Lung (tissue), 11 donors: ENCODE measurements at regions not wholly inside any gene's neighbourhood (a gene's known extent, or its start where the extent isn't known, plus 50 kb on each side); places are given as distances from the start of the nearest gene placed in this dataset.

Experiments
- ATAC-seq: fragments of 200-7000 bp; cut with Tn5 transposase; one replicate; pipeline ENCODE4 v1.9.1; 2020; ENCODE audit warnings: moderate number of reproducible peaks; ENCODE audit not compliant: insufficient read depth, low FRiP score
- DNase-seq, 3 donors: peaks; one replicate each; pipeline ENCODE4 v3.0.0-alpha.2; 2013 to 2017
- H3K27ac ChIP-seq, 2 donors: one replicate each; pipeline ENCODE4 v1.5.1; 2013; ENCODE audit warnings: mild to moderate bottlenecking in 2 of 2, moderate library complexity in 2 of 2, control low read depth in 1 of 2, inconsistent platforms in 1 of 2, low read depth in 1 of 2, low read length in 1 of 2
- H3K27me3 ChIP-seq, 3 donors: one replicate each; pipeline ENCODE4 v1.5.1; 2013; ENCODE audit warnings: low read length in 2 of 3; ENCODE audit not compliant: control insufficient read depth in 3 of 3, insufficient read depth in 3 of 3
- H3K36me3 ChIP-seq, 4 donors: one replicate each; pipeline ENCODE4 v1.5.1; 2013; ENCODE audit warnings: low read length in 4 of 4, mild to moderate bottlenecking in 1 of 4, moderate library complexity in 1 of 4; ENCODE audit not compliant: control insufficient read depth in 4 of 4, insufficient read depth in 4 of 4
- H3K4me1 ChIP-seq, 5 donors: one replicate each; pipeline ENCODE4 v1.5.1; 2013; ENCODE audit warnings: low read length in 5 of 5, mild to moderate bottlenecking in 2 of 5, moderate library complexity in 1 of 5; ENCODE audit not compliant: control insufficient read depth in 5 of 5, insufficient read depth in 5 of 5
- H3K4me3 ChIP-seq: one replicate; pipeline ENCODE4 v1.5.1; 2013; ENCODE audit warnings: mild to moderate bottlenecking, control low read depth, moderate library complexity
- H3K9ac ChIP-seq, 2 donors: one replicate each; pipeline ENCODE4 v1.5.1; 2013; ENCODE audit warnings: low read length in 2 of 2, control low read depth in 1 of 2; ENCODE audit not compliant: insufficient read depth in 1 of 2
- H3K9me3 ChIP-seq, 4 donors: one replicate each; pipeline ENCODE4 v1.5.1; 2013; ENCODE audit warnings: low read length in 3 of 4, mild to moderate bottlenecking in 1 of 4, moderate library complexity in 1 of 4; ENCODE audit not compliant: control insufficient read depth in 4 of 4, insufficient read depth in 3 of 4
- WGBS, 2 donors: extraction: QIAGEN DNeasy Blood & Tissue Kit; methylation state at CpG; one replicate each; pipeline ENCODE4 v1.1.7; 2013; 5-methylcytosine and 5-hydroxymethylcytosine counted together
- TF ChIP-seq, protein P1 (sequence below): IDR thresholded peaks from 2 replicates; pipeline ENCODE4 v1.5.1; 2012; ENCODE audit warnings: mild to moderate bottlenecking; ENCODE audit errors: control extremely low read depth, extremely low read depth
- donor health status: control.
- donor health status: control.
- donor health status: Bipolar disorder and iron deficiency.
- donor health status: healthy.
- donor health status: DM: yes; HTN: yes; CAD: no.

GRCh38 chr12:29054858-29055663, 94.0 kb upstream of the FAR2 start:
- Histone ChIP-seq H3K4me3 (no peak overlapping the region), H3K36me3 (no peaks in the 10 kb centered on the region), H3K9ac (no peak overlapping the region), H3K27me3 (no peaks in the 10 kb centered on the region), H3K4me1 (no peaks in the 10 kb centered on the region), H3K27ac (no peak overlapping the region), H3K9me3 (no peaks in the 10 kb centered on the region)
- DNase-seq (no peak), ATAC-seq (no peak)
- WGBS, 2 donors: 62 to 79% methylated on average over 3 of the region's 3 CpGs
- TF ChIP-seq, protein P1, sequence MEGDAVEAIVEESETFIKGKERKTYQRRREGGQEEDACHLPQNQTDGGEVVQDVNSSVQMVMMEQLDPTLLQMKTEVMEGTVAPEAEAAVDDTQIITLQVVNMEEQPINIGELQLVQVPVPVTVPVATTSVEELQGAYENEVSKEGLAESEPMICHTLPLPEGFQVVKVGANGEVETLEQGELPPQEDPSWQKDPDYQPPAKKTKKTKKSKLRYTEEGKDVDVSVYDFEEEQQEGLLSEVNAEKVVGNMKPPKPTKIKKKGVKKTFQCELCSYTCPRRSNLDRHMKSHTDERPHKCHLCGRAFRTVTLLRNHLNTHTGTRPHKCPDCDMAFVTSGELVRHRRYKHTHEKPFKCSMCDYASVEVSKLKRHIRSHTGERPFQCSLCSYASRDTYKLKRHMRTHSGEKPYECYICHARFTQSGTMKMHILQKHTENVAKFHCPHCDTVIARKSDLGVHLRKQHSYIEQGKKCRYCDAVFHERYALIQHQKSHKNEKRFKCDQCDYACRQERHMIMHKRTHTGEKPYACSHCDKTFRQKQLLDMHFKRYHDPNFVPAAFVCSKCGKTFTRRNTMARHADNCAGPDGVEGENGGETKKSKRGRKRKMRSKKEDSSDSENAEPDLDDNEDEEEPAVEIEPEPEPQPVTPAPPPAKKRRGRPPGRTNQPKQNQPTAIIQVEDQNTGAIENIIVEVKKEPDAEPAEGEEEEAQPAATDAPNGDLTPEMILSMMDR: no peak

GRCh38 chr12:29066011-29066588, 83.0 kb upstream of the FAR2 start:
- Histone ChIP-seq H3K9me3 (peaks cover 0 to 6% (median 1%) of the 10 kb centered on the region in 4 donors), H3K27ac (no peak overlapping the region), H3K4me3 (no peak overlapping the region), H3K4me1 (no peaks in the 10 kb centered on the region), H3K36me3 (no peaks in the 10 kb centered on the region), H3K9ac (no peak overlapping the region), H3K27me3 (no peaks in the 10 kb centered on the region)
- TF ChIP-seq, protein P1: no peak
- WGBS, 2 donors: 59 to 69% methylated on average over 1 of the region's 1 CpG
- ATAC-seq (no peak), DNase-seq (peak in 2 of 3 donors; percentile 10 to 14)

- TF ChIP-seq, protein P1: no peak
Observed at GRCh38 chr12:29067430-29067829, 81.6 kb upstream of the FAR2 start.

More at GRCh38 chr12:29067430-29067829, 81.6 kb upstream of the FAR2 start:
- Histone ChIP-seq H3K27me3 (no peaks in the 10 kb centered on the region), H3K4me3 (no peak overlapping the region), H3K9ac (no peak overlapping the region), H3K27ac (no peak overlapping the region), H3K9me3 (peaks cover 0 to 2% (median 0%) of the 10 kb centered on the region in 4 donors), H3K4me1 (no peaks in the 10 kb centered on the region), H3K36me3 (no peaks in the 10 kb centered on the region)
- no peak for DNase-seq
- 53 to 71% methylated on average over 1 of the region's 1 CpG for WGBS, 2 donors
- peak; percentile 53 for ATAC-seq
